Astrocyte (in vitro differentiated cells and primary cell): ENCODE measurements at regions not wholly inside any gene's neighbourhood (a gene's known extent, or its start where the extent isn't known, plus 50 kb on each side); places are given as distances from the start of the nearest gene placed in this dataset.

ENCODE experiments used
- DNase-seq: peaks from one replicate; pipeline ENCODE4 v3.0.0-alpha.2; 2010; ENCODE audit warnings: low read depth
- FAIRE-seq: peaks from 2 replicates; lab custom pipeline; 2011; peaks lifted over from hg19 to GRCh38; lab: Jason Lieb, UNC
- H2AFZ ChIP-seq: 2 replicates; pipeline ENCODE4 v1.6.0; 2012; ENCODE audit warnings: low read depth, low read length, inconsistent platforms
- H3K27ac ChIP-seq: 2 replicates; pipeline ENCODE4 v1.5.1; 2011; ENCODE audit warnings: low read depth, low read length, inconsistent platforms
- H3K27me3 ChIP-seq: 2 replicates; pipeline ENCODE4 v1.6.0; 2011; ENCODE audit warnings: low read length, inconsistent platforms; ENCODE audit not compliant: insufficient read depth
- H3K36me3 ChIP-seq: 2 replicates; pipeline ENCODE4 v1.5.1; 2011; ENCODE audit warnings: low read length, inconsistent platforms; ENCODE audit not compliant: insufficient read depth
- H3K4me1 ChIP-seq: 2 replicates; pipeline ENCODE4 v1.5.1; 2011; ENCODE audit warnings: low read length, inconsistent platforms; ENCODE audit not compliant: insufficient read depth
- H3K4me2 ChIP-seq: 2 replicates; pipeline ENCODE4 v1.6.0; 2012; ENCODE audit warnings: low read length, inconsistent platforms
- H3K4me3 ChIP-seq: 2 replicates; pipeline ENCODE4 v1.5.1; 2011; ENCODE audit warnings: low read depth, mild to moderate bottlenecking, low read length, inconsistent platforms; ENCODE audit not compliant: insufficient read depth
- H3K79me2 ChIP-seq: 2 replicates; pipeline ENCODE4 v1.6.0; 2012; ENCODE audit warnings: mild to moderate bottlenecking, low read length, inconsistent platforms; ENCODE audit not compliant: insufficient read depth
- H3K9ac ChIP-seq: 2 replicates; pipeline ENCODE4 v1.6.0; 2012; ENCODE audit warnings: mild to moderate bottlenecking, low read length, inconsistent platforms
- H3K9me3 ChIP-seq: 2 replicates; pipeline ENCODE4 v1.5.1; 2012; ENCODE audit warnings: low read depth, mild to moderate bottlenecking, low read length, inconsistent platforms; ENCODE audit not compliant: insufficient read depth
- H4K20me1 ChIP-seq: 2 replicates; pipeline ENCODE4 v1.6.0; 2012; ENCODE audit warnings: low read length, inconsistent platforms; ENCODE audit not compliant: insufficient read depth
- H3K27ac Mint-ChIP-seq: one replicate; pipeline ENCODE4 v1.8.0; 2021; ENCODE audit warnings: mild to moderate bottlenecking, mixed read lengths; ENCODE audit not compliant: unreplicated experiment
- H3K27me3 Mint-ChIP-seq: one replicate; pipeline ENCODE4 v1.8.0; 2021; ENCODE audit warnings: low read depth, mixed read lengths; ENCODE audit not compliant: unreplicated experiment
- H3K36me3 Mint-ChIP-seq: one replicate; pipeline ENCODE4 v1.8.0; 2021; ENCODE audit warnings: low read depth, mixed read lengths; ENCODE audit not compliant: unreplicated experiment
- H3K4me1 Mint-ChIP-seq: one replicate; pipeline ENCODE4 v1.8.0; 2021; ENCODE audit warnings: low read depth, mixed read lengths; ENCODE audit not compliant: unreplicated experiment
- H3K4me3 Mint-ChIP-seq: one replicate; pipeline ENCODE4 v1.8.0; 2021; ENCODE audit warnings: mild to moderate bottlenecking, moderate library complexity, mixed read lengths; ENCODE audit not compliant: unreplicated experiment
- H3K9me3 Mint-ChIP-seq: one replicate; pipeline ENCODE4 v1.8.0; 2021; ENCODE audit warnings: mild to moderate bottlenecking, mixed read lengths; ENCODE audit not compliant: unreplicated experiment
- EZH2 ChIP-seq: IDR thresholded peaks from 2 replicates; pipeline ENCODE4 v1.6.1; 2012; ENCODE audit warnings: mild to moderate bottlenecking, low read length, inconsistent platforms; ENCODE audit not compliant: insufficient read depth
- TF ChIP-seq, protein P1 (sequence below): IDR thresholded peaks from 2 replicates; pipeline ENCODE4 v1.5.1; 2011; ENCODE audit warnings: low read depth, mild to moderate bottlenecking, inconsistent platforms, low read length, moderate library complexity; ENCODE audit not compliant: insufficient read depth

GRCh38 chr4:144304025-144304424 is 163.5 kb upstream of the GYPA start:
- FAIRE-seq (no peak), DNase-seq (peak; percentile 6)
- Histone ChIP-seq H3K4me3 (no peak overlapping the region), H3K79me2 (no peaks in the 10 kb centered on the region), H2AFZ (no peak overlapping the region), H3K9me3 (no peaks in the 10 kb centered on the region), H3K4me2 (peak overlapping the region; percentile 18), H3K36me3 (no peaks in the 10 kb centered on the region), H4K20me1 (no peaks in the 10 kb centered on the region), H3K27me3 (no peaks in the 10 kb centered on the region), H3K4me1 (no peaks in the 10 kb centered on the region), H3K9ac (no peak overlapping the region), H3K27ac (no peak overlapping the region)
- H3K27ac Mint-ChIP-seq = no peak overlapping the region
- no peaks in the 10 kb centered on the region for H3K9me3 Mint-ChIP-seq
- no peak for TF ChIP-seq EZH2
- TF ChIP-seq, protein P1, sequence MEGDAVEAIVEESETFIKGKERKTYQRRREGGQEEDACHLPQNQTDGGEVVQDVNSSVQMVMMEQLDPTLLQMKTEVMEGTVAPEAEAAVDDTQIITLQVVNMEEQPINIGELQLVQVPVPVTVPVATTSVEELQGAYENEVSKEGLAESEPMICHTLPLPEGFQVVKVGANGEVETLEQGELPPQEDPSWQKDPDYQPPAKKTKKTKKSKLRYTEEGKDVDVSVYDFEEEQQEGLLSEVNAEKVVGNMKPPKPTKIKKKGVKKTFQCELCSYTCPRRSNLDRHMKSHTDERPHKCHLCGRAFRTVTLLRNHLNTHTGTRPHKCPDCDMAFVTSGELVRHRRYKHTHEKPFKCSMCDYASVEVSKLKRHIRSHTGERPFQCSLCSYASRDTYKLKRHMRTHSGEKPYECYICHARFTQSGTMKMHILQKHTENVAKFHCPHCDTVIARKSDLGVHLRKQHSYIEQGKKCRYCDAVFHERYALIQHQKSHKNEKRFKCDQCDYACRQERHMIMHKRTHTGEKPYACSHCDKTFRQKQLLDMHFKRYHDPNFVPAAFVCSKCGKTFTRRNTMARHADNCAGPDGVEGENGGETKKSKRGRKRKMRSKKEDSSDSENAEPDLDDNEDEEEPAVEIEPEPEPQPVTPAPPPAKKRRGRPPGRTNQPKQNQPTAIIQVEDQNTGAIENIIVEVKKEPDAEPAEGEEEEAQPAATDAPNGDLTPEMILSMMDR = no peak
- peaks cover 4% of the 10 kb centered on the region for H3K4me1 Mint-ChIP-seq
- H3K27me3 Mint-ChIP-seq = no peaks in the 10 kb centered on the region
- no peaks in the 10 kb centered on the region for H3K36me3 Mint-ChIP-seq
- no peak overlapping the region for H3K4me3 Mint-ChIP-seq

- Histone ChIP-seq H2AFZ (no peak overlapping the region), H3K9me3 (peaks cover 3% of the 10 kb centered on the region), H3K27me3 (no peaks in the 10 kb centered on the region), H3K4me3 (no peak overlapping the region), H3K27ac (no peak overlapping the region), H3K36me3 (no peaks in the 10 kb centered on the region), H3K9ac (no peak overlapping the region), H4K20me1 (no peaks in the 10 kb centered on the region), H3K4me1 (no peaks in the 10 kb centered on the region), H3K4me2 (no peak overlapping the region), H3K79me2 (no peaks in the 10 kb centered on the region)
- no peak for TF ChIP-seq EZH2
- TF ChIP-seq, protein P1 = no peak
- FAIRE-seq (no peak), DNase-seq (no peak)
- H3K4me1 Mint-ChIP-seq = no peaks in the 10 kb centered on the region
- H3K27ac Mint-ChIP-seq = no peak overlapping the region
- peaks cover 16% of the 10 kb centered on the region for H3K9me3 Mint-ChIP-seq
- H3K27me3 Mint-ChIP-seq = no peaks in the 10 kb centered on the region
- H3K36me3 Mint-ChIP-seq = peaks cover 4% of the 10 kb centered on the region
- H3K4me3 Mint-ChIP-seq = no peak overlapping the region
Observed at GRCh38 chr4:144310535-144310934, 170.0 kb upstream of the GYPA start.

DNA sequence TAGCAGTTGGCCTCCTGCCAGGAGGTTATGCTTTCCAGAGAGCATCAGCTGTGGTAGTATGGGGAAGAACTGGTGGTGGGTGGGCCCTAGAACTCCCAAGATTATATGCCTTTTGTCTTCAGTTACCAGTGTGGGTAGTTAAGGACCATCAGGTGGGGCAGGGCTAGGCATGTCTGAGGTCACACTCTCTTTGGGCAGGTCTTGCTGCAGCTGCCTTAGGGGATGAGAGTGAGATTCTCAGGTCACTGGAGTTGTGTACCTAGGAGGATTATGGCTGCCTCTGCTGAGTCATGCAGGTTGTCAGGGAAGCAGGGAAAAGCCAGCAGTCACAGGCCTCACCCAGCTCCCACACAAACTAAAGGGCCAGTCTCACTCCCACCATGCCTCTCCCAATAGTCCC is 172.9 kb upstream of the GYPA start:
- H4K20me1 ChIP-seq = no peaks in the 10 kb centered on the region
- TF ChIP-seq, protein P1 = no peak
- TF ChIP-seq EZH2 = no peak
- Mint-ChIP-seq H3K36me3 (peaks cover 4% of the 10 kb centered on the region), H3K27ac (no peak overlapping the region), H3K9me3 (peaks cover 19% of the 10 kb centered on the region), H3K4me1 (no peaks in the 10 kb centered on the region), H3K4me3 (no peak overlapping the region), H3K27me3 (no peaks in the 10 kb centered on the region)
- peaks cover 3% of the 10 kb centered on the region for H3K9me3 ChIP-seq
- DNase-seq (no peak), FAIRE-seq (no peak)
- H3K27me3 ChIP-seq = no peaks in the 10 kb centered on the region
- H3K4me2 ChIP-seq = no peak overlapping the region
- H3K4me1 ChIP-seq = no peaks in the 10 kb centered on the region
- no peaks in the 10 kb centered on the region for H3K79me2 ChIP-seq
- H3K27ac ChIP-seq = no peak overlapping the region
- no peak overlapping the region for H3K4me3 ChIP-seq
- H3K36me3 ChIP-seq = no peaks in the 10 kb centered on the region
- H2AFZ ChIP-seq = no peak overlapping the region
- H3K9ac ChIP-seq = no peak overlapping the region
